AG04450 (cell line): ENCODE measurements at regions not wholly inside any gene's neighbourhood (a gene's known extent, or its start where the extent isn't known, plus 50 kb on each side); places are given as distances from the start of the nearest gene placed in this dataset.

Experiments
- CTCF ChIA-PET: fragments of 300-600, 350-600 bp; formaldehyde crosslinking; extraction: SDS; loops from one replicate; lab custom pipeline; 2022; ENCODE audit warnings: antibody characterized with exemption, inconsistent platforms; lab: Charles Lee
- POLR2A ChIA-PET: fragments of 350-600 bp; formaldehyde crosslinking; extraction: SDS; loops from one replicate; lab custom pipeline; 2021; ENCODE audit warnings: antibody characterized with exemption, inconsistent platforms; lab: Yijun Ruan, JAX
- DNase-seq: peaks from one replicate; pipeline ENCODE4 v3.0.0-alpha.2; 2011; ENCODE audit warnings: low read depth, low spot score
- H3K27ac ChIP-seq: one replicate; pipeline ENCODE4 v1.5.1; 2012; ENCODE audit warnings: low read depth, low read length, control low read depth
- H3K27me3 ChIP-seq: one replicate; pipeline ENCODE4 v1.6.0; 2012; ENCODE audit warnings: low read length; ENCODE audit not compliant: control insufficient read depth, insufficient read depth
- H3K4me3 ChIP-seq: 2 replicates; pipeline ENCODE4 v1.5.1; 2011; ENCODE audit warnings: mild to moderate bottlenecking, low read depth, low read length, control low read depth
- H3K9me3 ChIP-seq: 2 replicates; pipeline ENCODE4 v1.5.1; 2012; ENCODE audit warnings: low read length; ENCODE audit not compliant: control insufficient read depth, insufficient read depth
- TF ChIP-seq, protein P1 (sequence below): IDR thresholded peaks from 2 replicates; pipeline ENCODE4 v1.5.1; 2011; ENCODE audit warnings: low read depth, low read length, control low read depth, inconsistent platforms

DNA sequence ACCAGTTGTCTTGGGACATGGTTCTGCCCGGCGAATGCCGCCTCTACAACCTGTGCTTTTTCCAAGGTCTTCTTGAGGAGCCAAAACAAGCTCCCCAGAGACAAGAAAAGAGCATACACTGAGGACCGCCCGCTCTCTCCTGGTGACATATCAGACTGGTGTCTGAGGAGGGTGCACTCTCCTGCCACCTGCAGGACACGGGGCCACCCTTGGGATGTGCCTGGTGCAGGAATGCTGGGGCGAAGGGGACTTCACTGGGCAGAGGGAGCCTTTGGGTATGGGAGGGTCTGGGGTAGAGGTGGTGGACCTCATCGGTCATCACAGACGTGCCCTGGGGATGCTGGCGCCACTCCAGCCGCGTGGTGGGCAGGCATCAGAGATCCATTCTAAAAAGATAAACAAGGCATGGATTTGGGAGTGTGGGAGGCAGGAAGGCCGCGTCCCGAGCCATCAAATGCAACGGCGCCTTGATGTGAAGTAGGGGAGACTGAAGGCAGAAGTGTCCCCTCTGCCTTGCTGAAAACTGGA, 163.3 kb downstream of the CD83 start:
- TF ChIP-seq, protein P1, sequence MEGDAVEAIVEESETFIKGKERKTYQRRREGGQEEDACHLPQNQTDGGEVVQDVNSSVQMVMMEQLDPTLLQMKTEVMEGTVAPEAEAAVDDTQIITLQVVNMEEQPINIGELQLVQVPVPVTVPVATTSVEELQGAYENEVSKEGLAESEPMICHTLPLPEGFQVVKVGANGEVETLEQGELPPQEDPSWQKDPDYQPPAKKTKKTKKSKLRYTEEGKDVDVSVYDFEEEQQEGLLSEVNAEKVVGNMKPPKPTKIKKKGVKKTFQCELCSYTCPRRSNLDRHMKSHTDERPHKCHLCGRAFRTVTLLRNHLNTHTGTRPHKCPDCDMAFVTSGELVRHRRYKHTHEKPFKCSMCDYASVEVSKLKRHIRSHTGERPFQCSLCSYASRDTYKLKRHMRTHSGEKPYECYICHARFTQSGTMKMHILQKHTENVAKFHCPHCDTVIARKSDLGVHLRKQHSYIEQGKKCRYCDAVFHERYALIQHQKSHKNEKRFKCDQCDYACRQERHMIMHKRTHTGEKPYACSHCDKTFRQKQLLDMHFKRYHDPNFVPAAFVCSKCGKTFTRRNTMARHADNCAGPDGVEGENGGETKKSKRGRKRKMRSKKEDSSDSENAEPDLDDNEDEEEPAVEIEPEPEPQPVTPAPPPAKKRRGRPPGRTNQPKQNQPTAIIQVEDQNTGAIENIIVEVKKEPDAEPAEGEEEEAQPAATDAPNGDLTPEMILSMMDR: no peak
- Histone ChIP-seq H3K27ac (no peak overlapping the region), H3K4me3 (no peak overlapping the region), H3K27me3 (no peaks in the 10 kb centered on the region), H3K9me3 (peaks cover 6% of the 10 kb centered on the region)
- ChIA-PET POLR2A (no interaction called here), CTCF (interaction anchor here (0.5 kb wide), 1 partner anchor 16 kb away, joined by 3 read pairs; no protein-coding TSS in a partner anchor)
- DNase-seq: no peak

GRCh38 chr6:14281811-14282660, 164.5 kb downstream of the CD83 start:
- POLR2A ChIA-PET: no interaction called here
- Histone ChIP-seq H3K27me3 (no peaks in the 10 kb centered on the region), H3K4me3 (no peak overlapping the region), H3K9me3 (peaks cover 6% of the 10 kb centered on the region), H3K27ac (no peak overlapping the region)
- TF ChIP-seq, protein P1: no peak
- DNase-seq: no peak
- CTCF ChIA-PET: no interaction called here

DNA sequence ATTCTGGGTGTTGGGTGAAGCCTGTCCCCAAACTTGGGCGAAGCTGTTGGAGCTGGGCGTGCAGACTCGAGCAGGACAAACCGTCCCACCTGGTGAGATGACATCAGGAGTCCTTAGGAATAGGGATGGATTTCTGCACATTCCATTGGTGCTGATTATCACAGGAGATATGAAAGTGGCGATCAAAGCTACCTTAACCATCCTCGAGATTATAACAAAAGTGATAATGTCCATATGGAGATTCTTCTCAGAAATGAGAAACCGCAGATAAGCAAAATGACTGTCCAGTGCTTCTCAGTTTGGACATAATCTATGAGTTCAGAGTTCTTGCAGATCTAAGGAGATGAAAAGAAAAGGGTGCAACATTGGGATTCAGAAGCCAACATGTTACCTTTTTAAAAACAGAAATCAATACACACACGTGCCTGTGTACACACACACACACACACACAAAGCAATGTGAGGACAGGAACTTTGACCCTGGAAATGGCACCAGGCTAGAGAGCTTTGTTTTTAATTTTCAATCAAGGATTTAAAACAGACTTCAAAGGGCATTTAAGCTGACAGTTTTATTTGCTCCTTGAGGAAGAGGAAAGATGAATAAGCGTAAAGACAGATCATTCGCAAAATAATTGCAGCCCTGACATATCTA, 165.4 kb downstream of the CD83 start:
- Histone ChIP-seq H3K27ac (no peak overlapping the region), H3K9me3 (peaks cover 6% of the 10 kb centered on the region), H3K4me3 (no peak overlapping the region), H3K27me3 (no peaks in the 10 kb centered on the region)
- DNase-seq: no peak
- TF ChIP-seq, protein P1: no peak
- ChIA-PET CTCF (no interaction called here), POLR2A (no interaction called here)

- H3K27me3 ChIP-seq: no peaks in the 10 kb centered on the region
- no peak overlapping the region for H3K4me3 ChIP-seq
- peaks cover 6% of the 10 kb centered on the region for H3K9me3 ChIP-seq
- no peak overlapping the region for H3K27ac ChIP-seq
- TF ChIP-seq, protein P1: no peak; the same call in 1 of the 2 replicates
- ChIA-PET CTCF (no interaction called here), POLR2A (no interaction called here)
- DNase-seq: no peak
Observed at GRCh38 chr6:14283600-14284235, 166.1 kb downstream of the CD83 start.
